ENCODE measurements at regions not wholly inside any gene's neighbourhood (a gene's known extent, or its start where the extent isn't known, plus 50 kb on each side); places are given as distances from the start of the nearest gene placed in this dataset.

DNA sequence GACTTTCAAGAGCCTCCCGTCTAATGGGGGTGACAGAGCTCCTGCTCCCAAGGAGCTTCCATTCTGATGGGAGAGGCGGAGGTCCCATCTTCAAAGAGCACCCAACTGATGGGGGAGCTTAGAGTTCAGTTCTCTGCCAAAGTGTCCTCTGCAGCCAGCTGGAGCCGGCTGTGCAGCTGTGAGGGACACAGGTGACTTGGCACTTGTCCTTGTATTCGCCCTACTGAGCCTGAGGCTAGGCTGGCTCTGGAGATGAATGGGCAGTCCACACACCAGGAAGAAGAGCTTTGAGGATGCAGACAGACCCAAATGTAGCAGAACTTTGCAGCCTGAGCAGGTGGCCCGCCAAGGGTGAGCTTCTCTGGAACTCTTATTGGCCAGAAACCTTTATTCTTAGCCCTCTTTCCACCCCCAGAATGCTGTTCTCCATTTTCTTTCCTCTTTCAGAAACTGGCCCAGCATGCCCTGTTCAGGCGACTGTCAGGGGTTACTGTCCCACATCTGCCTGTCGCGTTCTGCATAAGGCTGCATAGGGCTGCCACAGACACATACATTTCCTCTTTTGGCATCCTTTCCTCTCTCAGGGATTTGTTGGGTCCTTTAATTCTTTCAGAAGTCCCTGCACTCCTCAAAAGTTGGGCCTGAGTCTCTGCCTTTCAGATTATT is 108.7 kb upstream of the LRFN2 start:
- Histone ChIP-seq H3K4me3 (ENCODE audit: low read length in 2 of 2) (no peak overlapping the region), H3K9me3 (ENCODE audit: control insufficient read depth, low read length) (no peaks in the 10 kb centered on the region), H3K27ac (ENCODE audit: low read depth in 1 of 2, low read length in 2 of 2) (no peak overlapping the region), H3K36me3 (ENCODE audit: control insufficient read depth in 1 of 2, insufficient read depth in 2 of 2, low read length in 1 of 2) (no peaks in the 10 kb centered on the region), H3K27me3 (ENCODE audit: control insufficient read depth in 1 of 2, insufficient read depth in 2 of 2, low read length in 1 of 2) (peaks cover 0 to 1% of the 10 kb centered on the region in 2 donors), H3K4me1 (ENCODE audit: control insufficient read depth in 1 of 2, insufficient read depth in 2 of 2, low read length in 2 of 2) (no peaks in the 10 kb centered on the region)
- WGBS, 2 donors, result 84 to 88% methylated on average over 8 of the region's 8 CpGs
- ATAC-seq (ENCODE audit: low FRiP score) (no peak), DNase-seq (no peak)
- intact Hi-C loops (cut with DNase I), result no loop called here

DNA sequence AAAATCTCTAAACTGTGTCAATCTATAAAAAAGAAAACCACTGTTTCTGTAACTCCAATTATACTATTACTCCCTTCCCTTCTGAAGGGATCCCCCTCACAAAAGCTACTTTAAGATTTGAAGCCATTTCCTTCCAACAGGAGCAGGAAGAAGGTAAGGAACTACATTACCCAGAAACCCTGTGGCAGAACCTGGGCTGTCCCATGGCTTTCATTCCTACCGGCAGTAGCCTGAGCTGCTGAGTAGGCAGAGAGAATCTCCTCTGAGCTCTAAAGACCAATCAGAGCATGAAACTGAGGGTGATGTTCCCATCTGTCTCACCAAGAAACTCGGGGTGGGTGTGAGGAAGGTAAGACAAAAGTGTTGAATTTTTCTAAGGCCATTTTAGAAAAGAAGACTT is 108.0 kb upstream of the LRFN2 start:
- no peak for DNase-seq
- no peak overlapping the region for H3K27ac ChIP-seq (ENCODE audit: low read depth in 1 of 2, low read length in 2 of 2)
- intact Hi-C loops (cut with DNase I), result no loop called here
- ATAC-seq (ENCODE audit: low FRiP score), result no peak
- H3K27me3 ChIP-seq (ENCODE audit: control insufficient read depth in 1 of 2, insufficient read depth in 2 of 2, low read length in 1 of 2), result no peaks in the 10 kb centered on the region
- H3K4me3 ChIP-seq (ENCODE audit: low read length in 2 of 2), result no peak overlapping the region
- WGBS, 2 donors, result 34 to 36% methylated on average over 2 of the region's 2 CpGs
- no peaks in the 10 kb centered on the region for H3K9me3 ChIP-seq (ENCODE audit: control insufficient read depth, low read length)
- H3K4me1 ChIP-seq (ENCODE audit: control insufficient read depth in 1 of 2, insufficient read depth in 2 of 2, low read length in 2 of 2), result no peaks in the 10 kb centered on the region
- H3K36me3 ChIP-seq (ENCODE audit: control insufficient read depth in 1 of 2, insufficient read depth in 2 of 2, low read length in 1 of 2), result no peaks in the 10 kb centered on the region

DNA sequence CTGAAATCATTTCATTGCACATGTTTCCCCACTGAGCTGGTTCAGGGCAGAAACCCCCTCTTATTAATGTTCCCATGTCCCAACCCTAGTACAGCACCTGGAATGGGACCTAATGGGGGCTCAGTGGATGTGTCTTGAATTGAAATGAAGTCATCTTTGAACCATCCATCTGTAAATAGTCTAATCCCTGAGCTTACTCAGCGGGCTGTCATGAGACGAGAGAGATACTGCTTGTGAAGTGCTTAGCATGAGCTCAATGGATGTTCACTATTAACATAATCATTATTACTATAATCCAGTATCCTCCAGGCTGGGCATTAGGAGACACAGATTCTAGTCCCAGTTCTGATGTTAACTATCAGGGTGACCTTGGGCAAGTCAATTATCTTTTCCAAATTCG is 106.6 kb upstream of the LRFN2 start:
- Histone ChIP-seq H3K36me3 (ENCODE audit: control insufficient read depth in 1 of 2, insufficient read depth in 2 of 2, low read length in 1 of 2) (no peaks in the 10 kb centered on the region), H3K4me1 (ENCODE audit: control insufficient read depth in 1 of 2, insufficient read depth in 2 of 2, low read length in 2 of 2) (no peaks in the 10 kb centered on the region), H3K27ac (ENCODE audit: low read depth in 1 of 2, low read length in 2 of 2) (no peak overlapping the region), H3K27me3 (ENCODE audit: control insufficient read depth in 1 of 2, insufficient read depth in 2 of 2, low read length in 1 of 2) (no peaks in the 10 kb centered on the region), H3K4me3 (ENCODE audit: low read length in 2 of 2) (no peak overlapping the region), H3K9me3 (ENCODE audit: control insufficient read depth, low read length) (no peaks in the 10 kb centered on the region)
- no peak for ATAC-seq (ENCODE audit: low FRiP score)
- 91 to 94% methylated on average over 3 of the region's 3 CpGs for WGBS, 2 donors
- DNase-seq, result no peak
- intact Hi-C loops (cut with DNase I), result no loop called here

DNA sequence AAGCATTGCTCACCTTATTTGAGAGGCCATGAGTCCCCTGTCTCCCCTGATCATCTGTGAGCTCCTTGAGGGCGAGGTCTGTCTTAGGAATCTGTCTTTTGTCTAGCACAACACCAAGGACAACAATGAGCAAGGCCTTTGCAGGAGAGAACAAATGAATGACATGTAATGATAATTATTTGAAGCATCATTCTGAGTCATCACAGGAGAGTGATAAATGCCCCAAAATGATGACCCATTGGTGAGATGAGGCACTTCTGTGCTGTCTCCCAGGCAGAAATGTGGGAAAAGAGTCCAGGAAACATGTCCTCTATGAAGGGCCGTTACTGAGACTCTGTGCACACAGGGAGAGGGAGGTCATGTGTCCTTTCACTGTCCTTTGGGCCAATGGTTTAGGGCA is 105.2 kb upstream of the LRFN2 start:
- no peaks in the 10 kb centered on the region for H3K4me1 ChIP-seq (ENCODE audit: control insufficient read depth in 1 of 2, insufficient read depth in 2 of 2, low read length in 2 of 2)
- WGBS, 2 donors, result 90 to 93% methylated on average over 2 of the region's 2 CpGs
- H3K27me3 ChIP-seq (ENCODE audit: control insufficient read depth in 1 of 2, insufficient read depth in 2 of 2, low read length in 1 of 2), result no peaks in the 10 kb centered on the region
- H3K9me3 ChIP-seq (ENCODE audit: control insufficient read depth, low read length), result no peaks in the 10 kb centered on the region
- no peak for ATAC-seq (ENCODE audit: low FRiP score)
- no peak overlapping the region for H3K4me3 ChIP-seq (ENCODE audit: low read length in 2 of 2)
- no peaks in the 10 kb centered on the region for H3K36me3 ChIP-seq (ENCODE audit: control insufficient read depth in 1 of 2, insufficient read depth in 2 of 2, low read length in 1 of 2)
- intact Hi-C loops (cut with DNase I), result no loop called here
- no peak overlapping the region for H3K27ac ChIP-seq (ENCODE audit: low read depth in 1 of 2, low read length in 2 of 2)
- DNase-seq, result no peak

DNA sequence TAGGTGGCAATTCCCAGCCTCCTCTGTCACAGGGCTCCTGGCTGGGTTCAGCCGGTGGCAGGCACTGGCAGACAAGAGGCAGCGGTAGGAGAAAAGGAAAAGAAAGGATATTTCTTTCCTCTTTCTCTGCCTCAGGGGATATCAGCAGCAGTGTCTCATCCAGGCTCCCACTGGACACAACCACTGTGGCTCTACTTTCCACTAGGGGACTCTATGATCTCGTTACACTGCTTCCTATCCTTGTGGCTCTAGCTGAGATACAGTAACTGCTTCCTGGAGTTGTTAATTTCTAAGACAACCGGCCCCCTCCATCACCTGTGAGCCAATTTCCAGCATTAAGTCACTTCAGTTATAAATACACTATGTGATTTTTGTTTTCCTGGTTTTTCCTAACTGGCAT is 102.0 kb upstream of the LRFN2 start:
- no peaks in the 10 kb centered on the region for H3K36me3 ChIP-seq (ENCODE audit: control insufficient read depth in 1 of 2, insufficient read depth in 2 of 2, low read length in 1 of 2)
- H3K27me3 ChIP-seq (ENCODE audit: control insufficient read depth in 1 of 2, insufficient read depth in 2 of 2, low read length in 1 of 2), result no peaks in the 10 kb centered on the region
- H3K4me1 ChIP-seq (ENCODE audit: control insufficient read depth in 1 of 2, insufficient read depth in 2 of 2, low read length in 2 of 2), result no peaks in the 10 kb centered on the region
- WGBS, 2 donors, result 58 to 59% methylated on average over 4 of the region's 4 CpGs
- intact Hi-C loops (cut with DNase I), result no loop called here
- ATAC-seq (ENCODE audit: low FRiP score) (no peak), DNase-seq (no peak)
- H3K4me3 ChIP-seq (ENCODE audit: low read length in 2 of 2), result no peak overlapping the region
- H3K9me3 ChIP-seq (ENCODE audit: control insufficient read depth, low read length), result peaks cover 3% of the 10 kb centered on the region
- H3K27ac ChIP-seq (ENCODE audit: low read depth in 1 of 2, low read length in 2 of 2), result no peak overlapping the region

DNA sequence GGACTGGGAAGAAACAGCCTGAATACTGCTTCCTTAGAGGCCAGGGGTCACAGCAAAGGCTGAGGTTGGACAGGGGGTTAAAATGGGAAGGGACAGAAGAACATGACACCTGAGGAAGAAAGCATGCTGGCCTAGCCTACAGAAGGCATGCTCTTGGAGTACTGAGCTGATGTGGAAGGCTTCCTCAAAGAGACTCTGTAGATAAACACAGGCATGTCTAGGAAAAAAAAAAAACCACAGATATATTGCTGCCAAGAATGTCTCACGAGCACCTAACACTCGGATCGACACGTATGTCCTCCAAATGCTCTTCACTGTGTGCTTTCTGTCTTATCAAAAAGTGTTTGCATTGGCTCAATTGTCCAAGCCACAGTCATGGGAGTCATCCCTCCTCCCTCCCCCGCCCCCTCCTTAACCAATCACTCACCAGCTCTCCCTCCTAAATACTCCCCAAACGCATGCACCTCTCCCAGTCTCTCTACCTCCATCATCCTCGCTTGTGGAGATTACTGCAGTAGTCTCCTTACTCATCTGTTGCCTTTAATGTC is 101.1 kb upstream of the LRFN2 start:
- intact Hi-C loops (cut with DNase I), result no loop called here
- DNase-seq (no peak), ATAC-seq (ENCODE audit: low FRiP score) (no peak)
- no peak overlapping the region for H3K4me3 ChIP-seq (ENCODE audit: low read length in 2 of 2)
- peaks cover 3% of the 10 kb centered on the region for H3K9me3 ChIP-seq (ENCODE audit: control insufficient read depth, low read length)
- H3K4me1 ChIP-seq (ENCODE audit: control insufficient read depth in 1 of 2, insufficient read depth in 2 of 2, low read length in 2 of 2), result no peaks in the 10 kb centered on the region
- H3K27me3 ChIP-seq (ENCODE audit: control insufficient read depth in 1 of 2, insufficient read depth in 2 of 2, low read length in 1 of 2), result no peaks in the 10 kb centered on the region
- no peaks in the 10 kb centered on the region for H3K36me3 ChIP-seq (ENCODE audit: control insufficient read depth in 1 of 2, insufficient read depth in 2 of 2, low read length in 1 of 2)
- 48 to 52% methylated on average over 7 of the region's 7 CpGs for WGBS, 2 donors
- no peak overlapping the region for H3K27ac ChIP-seq (ENCODE audit: low read depth in 1 of 2, low read length in 2 of 2)

DNA sequence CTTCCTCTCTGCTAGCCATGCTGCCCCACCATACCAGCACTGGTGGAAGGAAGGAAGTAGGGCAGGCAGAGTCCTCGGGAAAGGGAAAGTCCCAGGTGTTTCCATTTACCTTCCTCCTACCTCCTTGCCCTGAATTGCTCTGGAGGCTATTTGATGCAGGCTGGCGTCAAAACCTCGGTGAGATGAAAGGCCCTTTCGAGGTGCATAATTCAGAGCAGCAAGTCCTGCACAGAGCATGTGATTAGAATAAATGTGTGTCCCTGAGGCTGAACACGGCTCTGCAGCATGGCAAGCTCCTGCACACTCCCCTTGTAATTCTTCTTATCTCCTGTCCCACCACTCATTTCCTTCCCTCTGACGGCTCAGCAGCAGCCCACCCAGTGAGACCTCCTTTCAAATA is 98.7 kb upstream of the LRFN2 start:
- Histone ChIP-seq H3K27me3 (ENCODE audit: control insufficient read depth in 1 of 2, insufficient read depth in 2 of 2, low read length in 1 of 2) (peaks cover 0 to 1% of the 10 kb centered on the region in 2 donors), H3K4me1 (ENCODE audit: control insufficient read depth in 1 of 2, insufficient read depth in 2 of 2, low read length in 2 of 2) (no peaks in the 10 kb centered on the region), H3K4me3 (ENCODE audit: low read length in 2 of 2) (no peak overlapping the region), H3K9me3 (ENCODE audit: control insufficient read depth, low read length) (peaks cover 3% of the 10 kb centered on the region), H3K36me3 (ENCODE audit: control insufficient read depth in 1 of 2, insufficient read depth in 2 of 2, low read length in 1 of 2) (no peaks in the 10 kb centered on the region), H3K27ac (ENCODE audit: low read depth in 1 of 2, low read length in 2 of 2) (no peak overlapping the region)
- intact Hi-C loops (cut with DNase I), result no loop called here
- ATAC-seq (ENCODE audit: low FRiP score) (no peak), DNase-seq (no peak)
- 49 to 55% methylated on average over 6 of the region's 6 CpGs for WGBS, 2 donors

DNA sequence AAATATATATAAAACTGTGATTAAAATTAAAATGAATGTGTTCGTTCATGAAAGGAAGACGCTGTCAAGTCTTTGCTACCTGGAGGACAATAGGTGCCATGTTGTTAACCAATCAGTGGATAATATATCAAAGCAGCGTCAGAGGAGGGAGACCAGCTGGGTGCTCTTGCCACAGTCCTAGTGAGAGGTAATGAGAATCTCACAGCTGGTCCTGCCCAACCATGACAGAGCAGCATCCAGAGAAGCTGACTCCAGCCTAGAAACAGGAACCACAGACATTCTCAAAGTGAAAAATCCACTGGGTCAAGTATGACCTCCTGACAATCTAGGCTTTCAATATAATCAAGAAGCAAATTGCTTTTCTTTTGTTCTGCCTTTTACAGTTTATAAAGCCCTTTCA is 94.5 kb upstream of the LRFN2 start:
- H3K4me3 ChIP-seq (ENCODE audit: low read length in 2 of 2), result no peak overlapping the region
- H3K36me3 ChIP-seq (ENCODE audit: control insufficient read depth in 1 of 2, insufficient read depth in 2 of 2, low read length in 1 of 2), result no peaks in the 10 kb centered on the region
- H3K27me3 ChIP-seq (ENCODE audit: control insufficient read depth in 1 of 2, insufficient read depth in 2 of 2, low read length in 1 of 2), result peaks cover 0 to 3% of the 10 kb centered on the region in 2 donors
- intact Hi-C loops (cut with DNase I), result no loop called here
- peaks cover 10% of the 10 kb centered on the region for H3K9me3 ChIP-seq (ENCODE audit: control insufficient read depth, low read length)
- 68 to 78% methylated on average over 3 of the region's 3 CpGs for WGBS, 2 donors
- ATAC-seq (ENCODE audit: low FRiP score), result no peak
- no peak for DNase-seq
- no peaks in the 10 kb centered on the region for H3K4me1 ChIP-seq (ENCODE audit: control insufficient read depth in 1 of 2, insufficient read depth in 2 of 2, low read length in 2 of 2)
- H3K27ac ChIP-seq (ENCODE audit: low read depth in 1 of 2, low read length in 2 of 2), result no peak overlapping the region

DNA sequence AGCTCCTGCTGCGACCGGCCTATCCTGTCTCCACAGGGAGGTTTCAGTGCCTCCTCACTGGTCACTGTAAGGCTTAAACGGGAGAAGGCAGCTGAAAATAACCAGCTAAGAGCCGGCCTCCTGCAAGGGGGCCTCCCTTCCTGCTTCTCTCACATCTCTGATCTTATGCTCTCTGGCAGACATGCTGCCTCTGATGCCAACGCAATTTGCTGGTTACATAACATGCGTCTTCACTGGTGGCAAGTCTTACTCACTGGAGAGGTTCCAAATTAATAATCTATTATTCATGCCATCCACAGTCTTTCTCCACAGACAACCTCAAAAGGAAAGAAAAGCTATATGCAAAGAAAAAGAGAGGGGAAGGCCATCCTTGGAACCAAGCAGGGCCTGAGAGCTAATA is 91.8 kb upstream of the LRFN2 start:
- 78 to 81% methylated on average over 6 of the region's 6 CpGs for WGBS, 2 donors
- intact Hi-C loops (cut with DNase I), result no loop called here
- DNase-seq (no peak), ATAC-seq (ENCODE audit: low FRiP score) (no peak)
- Histone ChIP-seq H3K27me3 (ENCODE audit: control insufficient read depth in 1 of 2, insufficient read depth in 2 of 2, low read length in 1 of 2) (peaks cover 0 to 3% of the 10 kb centered on the region in 2 donors), H3K4me3 (ENCODE audit: low read length in 2 of 2) (no peak overlapping the region), H3K27ac (ENCODE audit: low read depth in 1 of 2, low read length in 2 of 2) (no peak overlapping the region), H3K4me1 (ENCODE audit: control insufficient read depth in 1 of 2, insufficient read depth in 2 of 2, low read length in 2 of 2) (no peaks in the 10 kb centered on the region), H3K36me3 (ENCODE audit: control insufficient read depth in 1 of 2, insufficient read depth in 2 of 2, low read length in 1 of 2) (no peaks in the 10 kb centered on the region), H3K9me3 (ENCODE audit: control insufficient read depth, low read length) (peaks cover 7% of the 10 kb centered on the region)

All from aorta (tissue), 5 donors.